Superior temporal gyrus (tissue), 1 donor: ENCODE measurements at regions not wholly inside any gene's neighbourhood (a gene's known extent, or its start where the extent isn't known, plus 50 kb on each side); places are given as distances from the start of the nearest gene placed in this dataset.
"Not testable (repeated sequence)": the region's sequence is repeated elsewhere in the genome, so short reads cannot be mapped to it uniquely, and the experiment has no call there.

Experiments
- DNase-seq: peaks from one replicate; pipeline ENCODE4 v3.0.0-alpha.2; 2016; ENCODE audit errors: extremely low spot score

GRCh38 chr1:208347191-208347590, 103.0 kb upstream of the PLXNA2 start:
- DNase-seq, result no peak

DNA sequence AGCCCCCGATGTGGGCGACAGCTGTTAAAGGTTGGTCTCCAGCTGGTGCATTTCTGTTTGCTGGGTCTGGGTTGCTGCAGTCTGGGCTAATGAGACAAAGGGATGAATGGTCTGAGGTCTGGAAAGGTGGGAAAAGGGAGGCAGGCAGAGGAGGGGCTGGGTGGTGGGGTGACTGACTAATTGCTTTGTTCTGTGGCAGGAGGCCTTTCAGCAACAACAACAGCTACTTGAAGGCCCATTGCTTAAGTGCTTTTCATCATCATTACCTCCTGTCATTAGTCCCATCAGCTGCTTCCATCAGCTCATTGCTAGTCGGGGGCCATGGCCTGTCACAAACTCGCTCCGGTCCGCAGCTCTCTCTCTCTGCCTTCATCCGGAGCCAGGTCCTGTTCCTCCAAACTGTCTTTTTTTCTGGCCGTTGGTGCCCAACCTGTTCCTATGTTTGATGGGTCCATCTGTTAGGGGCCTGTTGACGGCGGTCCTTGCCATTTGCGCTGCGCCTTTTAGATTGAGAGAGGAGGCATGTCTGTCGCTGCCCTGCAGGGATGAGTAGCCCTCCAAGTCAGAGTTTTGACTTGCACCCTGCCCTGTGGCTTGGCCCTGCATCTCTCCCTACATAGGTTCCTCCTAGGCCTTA, 105.6 kb upstream of the PLXNA2 start:
- DNase-seq, result no peak

DNA sequence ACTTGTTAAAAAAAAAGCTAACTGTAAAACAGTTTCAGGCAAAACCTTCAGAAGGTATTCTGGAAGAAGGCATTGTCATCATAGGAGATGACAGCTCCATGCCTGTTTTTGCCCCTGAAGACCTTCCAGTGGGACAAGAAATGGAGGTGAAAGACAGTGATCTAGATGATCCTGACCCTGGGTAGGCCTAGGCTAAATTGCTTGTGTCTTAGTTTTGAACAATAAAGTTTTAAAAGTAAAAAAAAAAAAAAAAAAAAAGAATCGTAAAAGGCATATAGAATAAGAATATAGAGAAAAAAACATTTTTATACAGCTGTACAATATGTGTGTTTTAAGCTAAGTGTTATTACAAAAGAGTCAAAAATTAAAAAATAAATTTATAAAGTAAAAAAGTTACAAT, 106.6 kb upstream of the PLXNA2 start:
- no peak for DNase-seq

- no peak for DNase-seq
Observed at GRCh38 chr1:208351838-208352237, 107.7 kb upstream of the PLXNA2 start.

- DNase-seq, result not testable (repeated sequence)
Observed at GRCh38 chr1:208353797-208354196, 109.6 kb upstream of the PLXNA2 start.

GRCh38 chr1:208357644-208358507, 113.7 kb upstream of the PLXNA2 start:
- no peak for DNase-seq

DNA sequence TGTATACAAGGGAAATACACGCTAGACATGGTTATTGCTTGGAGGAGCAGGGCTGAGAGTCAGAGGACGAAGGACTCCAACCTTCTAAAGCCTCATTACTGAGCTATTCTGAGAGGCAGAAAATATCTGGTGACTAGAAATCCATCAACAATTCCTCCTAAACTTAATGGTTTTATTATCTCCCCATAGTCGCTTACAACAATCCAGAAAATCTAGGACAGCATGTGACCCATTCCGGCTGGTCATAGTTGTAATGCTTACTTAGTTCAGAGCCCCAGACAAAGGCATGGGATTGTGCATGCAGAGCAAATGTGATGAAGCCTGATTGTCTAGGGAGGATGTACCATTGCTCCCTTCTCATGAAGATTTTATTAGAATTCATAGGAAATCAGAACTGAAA, 114.5 kb upstream of the PLXNA2 start:
- no peak for DNase-seq

DNA sequence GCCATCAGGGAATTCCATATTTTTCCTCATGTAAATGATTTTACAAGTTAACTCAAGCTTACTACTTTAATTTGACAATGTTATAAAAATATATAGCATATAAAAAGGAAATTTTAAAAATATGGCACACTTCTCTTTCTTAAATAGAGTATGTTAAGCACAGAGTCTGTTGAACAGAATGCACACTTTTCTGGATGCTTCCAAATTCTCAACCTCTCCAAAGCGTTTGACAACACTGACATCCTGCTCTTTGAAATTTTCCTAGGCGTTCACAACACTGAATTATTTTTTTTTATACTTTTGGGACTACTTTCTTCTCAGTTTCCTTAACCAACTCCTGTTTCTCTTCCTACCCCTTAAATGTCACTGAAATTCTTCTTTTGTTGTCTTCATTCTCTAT, 117.8 kb upstream of the PLXNA2 start:
- DNase-seq, result no peak

DNA sequence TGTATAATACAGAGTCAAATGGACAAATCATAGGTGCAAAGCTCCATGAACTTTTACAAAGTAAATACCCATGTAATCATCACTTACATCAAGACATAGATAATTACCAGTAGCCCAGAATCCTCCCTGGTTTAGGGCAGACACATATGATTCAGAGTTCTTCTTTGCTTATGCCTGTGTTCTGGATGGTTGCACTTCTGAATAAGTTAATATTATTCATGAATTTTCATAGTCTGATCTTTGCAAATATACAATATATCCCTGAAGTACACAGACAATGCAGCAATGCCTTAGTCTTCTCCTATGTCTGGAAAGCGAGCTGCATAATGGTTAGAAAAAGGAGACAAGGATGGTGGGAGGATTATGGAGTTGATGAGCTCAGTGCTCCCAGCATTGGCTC, 122.4 kb upstream of the PLXNA2 start:
- no peak for DNase-seq

- no peak for DNase-seq
Observed at GRCh38 chr1:208369045-208369444, 124.9 kb upstream of the PLXNA2 start.

GRCh38 chr1:208369658-208370057, 125.5 kb upstream of the PLXNA2 start:
- no peak for DNase-seq

DNA sequence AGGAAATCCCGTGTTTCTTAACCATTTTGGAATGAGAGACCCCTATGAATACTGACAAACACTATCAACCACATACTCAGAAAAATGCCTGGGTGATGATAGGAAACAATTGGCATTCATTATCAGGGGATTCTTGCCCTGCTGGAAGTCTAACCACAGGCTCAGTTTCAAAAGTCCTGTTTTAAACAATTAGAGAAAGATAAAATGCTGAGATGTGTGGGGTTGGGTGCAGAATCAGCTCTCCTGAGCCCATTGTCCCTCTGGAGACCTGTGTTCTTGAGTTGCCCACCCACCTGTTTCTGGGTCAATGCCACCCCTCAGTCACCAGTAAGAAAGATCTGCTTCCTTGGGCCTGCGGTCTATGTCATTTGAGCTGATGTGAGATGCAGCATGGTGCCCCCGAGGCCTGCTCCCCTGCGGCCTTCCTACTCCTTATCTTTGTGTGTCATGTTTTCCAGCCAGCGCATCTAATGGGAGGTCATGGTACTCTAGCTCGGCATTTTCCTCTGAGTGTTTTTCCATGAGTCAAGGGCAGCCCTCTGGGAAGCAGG, 130.3 kb upstream of the PLXNA2 start:
- no peak for DNase-seq

GRCh38 chr1:208381481-208381880, 137.3 kb upstream of the PLXNA2 start:
- no peak for DNase-seq

GRCh38 chr1:208387908-208388811, 144.0 kb upstream of the PLXNA2 start:
- no peak for DNase-seq

DNA sequence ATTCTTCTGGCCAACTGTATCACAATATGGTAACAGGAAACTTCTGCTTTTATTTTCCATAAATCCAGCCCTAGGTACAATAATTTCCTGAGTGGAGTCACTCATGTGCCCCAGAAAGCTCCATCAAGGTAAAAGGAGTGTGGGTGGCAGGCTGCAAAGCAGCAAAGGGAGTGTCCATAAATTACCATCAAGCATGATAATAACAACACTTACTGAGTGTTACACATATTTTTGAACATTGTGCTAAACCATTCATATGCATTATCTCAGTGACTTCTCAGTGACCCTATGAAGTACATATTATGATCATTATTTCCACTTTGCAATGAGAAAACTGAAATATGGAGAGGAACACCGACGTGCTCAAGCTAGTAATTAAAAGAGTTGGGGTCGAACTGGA, 149.2 kb upstream of the PLXNA2 start:
- DNase-seq, result no peak

DNA sequence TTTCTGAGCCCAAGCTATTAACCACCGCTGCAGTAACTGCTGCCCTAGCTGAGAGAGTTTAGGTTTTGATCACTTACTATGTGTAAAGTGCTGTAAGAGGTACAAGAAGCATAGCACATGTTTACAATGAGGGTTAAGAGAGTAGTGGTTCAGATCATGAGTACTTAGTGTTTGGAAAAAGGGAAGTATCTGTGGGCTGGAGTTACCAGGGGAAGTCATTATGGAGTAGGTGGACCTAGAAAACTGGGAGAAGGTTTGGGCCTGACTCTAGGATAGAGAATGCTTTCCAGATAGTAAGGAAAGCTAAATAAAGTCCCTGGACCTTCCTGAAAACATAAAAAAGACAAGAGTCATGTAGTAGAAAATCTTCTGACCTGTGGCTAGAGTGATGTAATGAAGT, 149.6 kb upstream of the PLXNA2 start:
- DNase-seq, result no peak

- DNase-seq, result no peak
Observed at GRCh38 chr1:208397286-208397685, 153.1 kb upstream of the PLXNA2 start.

DNA sequence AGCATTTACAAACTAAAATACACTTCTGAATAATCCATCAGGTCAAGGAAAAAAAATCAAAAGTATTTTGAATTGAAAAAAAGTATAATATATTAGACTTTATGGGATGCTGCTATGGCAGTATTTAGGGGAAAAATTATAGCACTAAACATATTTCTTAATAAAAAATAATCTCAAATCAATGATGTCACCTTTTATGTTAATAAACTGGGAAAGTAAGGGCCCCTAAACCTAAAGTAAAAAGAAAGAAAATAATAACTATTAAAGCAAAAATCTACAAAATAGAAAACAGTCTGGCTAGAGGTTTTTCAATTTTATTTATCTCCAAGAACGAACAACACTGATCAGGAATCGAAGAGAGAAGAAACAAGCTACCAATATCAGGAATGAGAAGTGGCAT, 160.8 kb upstream of the PLXNA2 start:
- DNase-seq, result no peak

DNA sequence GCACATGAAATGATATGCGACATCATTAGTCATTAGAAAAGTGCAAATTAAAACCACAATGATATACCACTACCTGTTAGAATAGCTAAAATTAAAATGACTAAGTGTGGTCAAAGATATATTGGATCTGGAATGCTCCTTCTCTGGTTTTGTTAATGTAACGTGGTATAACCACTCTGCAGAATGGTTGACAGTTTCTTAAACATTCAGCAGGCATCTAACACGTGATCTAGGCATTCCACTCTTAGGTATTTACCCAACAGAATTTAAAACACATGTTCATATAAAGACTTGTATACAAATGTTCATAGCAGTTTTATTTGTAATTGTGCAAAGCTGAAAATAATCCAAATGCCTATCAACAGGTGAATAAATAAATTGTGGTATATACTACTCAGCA, 165.0 kb upstream of the PLXNA2 start:
- DNase-seq, result no peak

- no peak for DNase-seq
Observed at GRCh38 chr1:208410409-208410808, 166.2 kb upstream of the PLXNA2 start.

DNA sequence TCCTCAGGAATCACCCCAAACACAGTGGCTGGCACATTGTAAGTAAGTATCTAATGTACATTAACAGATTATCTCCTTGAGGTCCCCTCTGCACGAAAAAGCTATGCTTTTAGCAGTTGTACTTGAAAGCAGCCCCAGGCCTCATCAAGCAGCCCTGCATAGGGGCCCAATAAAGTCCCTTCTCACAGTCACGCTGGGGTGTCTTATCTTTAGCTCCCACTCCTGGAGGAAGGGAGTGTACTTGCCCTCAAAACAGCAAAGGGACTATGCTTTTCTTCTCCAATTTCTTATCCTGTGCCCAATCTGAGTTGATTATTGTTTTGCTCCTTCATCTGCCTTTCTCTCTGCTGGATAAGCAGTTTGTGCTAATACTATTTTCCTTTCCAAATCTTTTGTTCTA, 168.8 kb upstream of the PLXNA2 start:
- DNase-seq, result no peak

GRCh38 chr1:208418667-208419066, 174.5 kb upstream of the PLXNA2 start:
- DNase-seq, result no peak
